ENCODE measurements at regions not wholly inside any gene's neighbourhood (a gene's known extent, or its start where the extent isn't known, plus 50 kb on each side); places are given as distances from the start of the nearest gene placed in this dataset.
"Not testable (repeated sequence)": the region's sequence is repeated elsewhere in the genome, so short reads cannot be mapped to it uniquely, and the experiment has no call there.

DNA sequence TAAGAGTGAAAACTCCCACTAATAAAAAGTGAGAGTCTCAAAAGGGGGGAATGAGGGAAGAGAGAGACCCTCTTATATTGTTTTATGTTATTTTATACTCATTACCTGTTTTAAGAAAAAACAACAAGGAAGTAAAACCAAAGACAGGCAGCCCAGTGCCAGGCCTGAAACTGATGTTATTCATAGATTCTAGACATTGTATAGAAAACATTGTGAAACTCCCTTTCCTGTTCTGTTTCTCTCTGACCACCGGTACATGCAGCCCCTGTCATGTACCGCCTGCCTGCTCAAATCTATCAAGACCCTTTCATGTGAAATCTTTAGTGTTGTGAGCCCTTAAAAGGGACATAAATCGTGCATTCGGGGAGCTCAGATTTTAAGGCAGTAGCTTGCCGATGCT, 216.4 kb upstream of the CNTN3 start:
- TF ChIP-seq, protein P1, sequence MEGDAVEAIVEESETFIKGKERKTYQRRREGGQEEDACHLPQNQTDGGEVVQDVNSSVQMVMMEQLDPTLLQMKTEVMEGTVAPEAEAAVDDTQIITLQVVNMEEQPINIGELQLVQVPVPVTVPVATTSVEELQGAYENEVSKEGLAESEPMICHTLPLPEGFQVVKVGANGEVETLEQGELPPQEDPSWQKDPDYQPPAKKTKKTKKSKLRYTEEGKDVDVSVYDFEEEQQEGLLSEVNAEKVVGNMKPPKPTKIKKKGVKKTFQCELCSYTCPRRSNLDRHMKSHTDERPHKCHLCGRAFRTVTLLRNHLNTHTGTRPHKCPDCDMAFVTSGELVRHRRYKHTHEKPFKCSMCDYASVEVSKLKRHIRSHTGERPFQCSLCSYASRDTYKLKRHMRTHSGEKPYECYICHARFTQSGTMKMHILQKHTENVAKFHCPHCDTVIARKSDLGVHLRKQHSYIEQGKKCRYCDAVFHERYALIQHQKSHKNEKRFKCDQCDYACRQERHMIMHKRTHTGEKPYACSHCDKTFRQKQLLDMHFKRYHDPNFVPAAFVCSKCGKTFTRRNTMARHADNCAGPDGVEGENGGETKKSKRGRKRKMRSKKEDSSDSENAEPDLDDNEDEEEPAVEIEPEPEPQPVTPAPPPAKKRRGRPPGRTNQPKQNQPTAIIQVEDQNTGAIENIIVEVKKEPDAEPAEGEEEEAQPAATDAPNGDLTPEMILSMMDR (IDR thresholded peaks at IDR 0.05; ENCODE audit: low read length) = not testable (repeated sequence)
- not testable (repeated sequence) for TF ChIP-seq EZH2 (IDR thresholded peaks at IDR 0.05; ENCODE audit: borderline replicate concordance, low read length)

Measured in OCI-LY1 (cell line).